ENCODE measurements at regions not wholly inside any gene's neighbourhood (a gene's known extent, or its start where the extent isn't known, plus 50 kb on each side); places are given as distances from the start of the nearest gene placed in this dataset.
A peak's percentile ranks its signal among the peaks of the same experiment; 100 is the strongest.

- in situ Hi-C loops (cut with HindIII; ENCODE audit: low pct_unique_long_range_greater_than_20kb, low sequenced_read_pairs): no loop called here
- no peak for DNase-seq (ENCODE audit: low read depth)
These were observed 55.9 kb upstream of the BMP2K start for GRCh38 chr4:78720204-78720603.

- no peak for DNase-seq (ENCODE audit: low read depth)
- in situ Hi-C loops (cut with HindIII; ENCODE audit: low pct_unique_long_range_greater_than_20kb, low sequenced_read_pairs): no loop called here
These were observed 55.0 kb upstream of the BMP2K start for GRCh38 chr4:78720994-78721677.

DNA sequence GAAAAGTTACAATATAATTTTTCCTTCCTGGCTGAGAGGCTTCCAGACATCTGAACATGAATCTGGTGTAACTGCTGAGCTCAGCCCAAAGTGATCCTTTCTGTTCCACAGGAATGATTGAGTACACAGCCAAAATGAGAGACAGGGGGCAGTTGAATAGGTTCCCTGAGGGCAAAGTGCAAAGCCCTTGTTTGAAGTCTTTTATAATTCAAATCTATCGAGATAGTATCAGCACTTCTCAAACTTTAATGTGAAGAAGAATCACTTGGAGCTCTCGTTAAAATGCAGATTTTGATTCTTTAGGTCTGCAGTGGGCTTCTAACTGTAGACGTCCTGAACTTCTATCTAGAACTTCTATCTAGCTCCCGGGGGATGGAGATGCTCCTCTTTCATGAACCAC lies 54.4 kb upstream of the BMP2K start:
- no peak for DNase-seq (ENCODE audit: low read depth)
- in situ Hi-C loops (cut with HindIII; ENCODE audit: low pct_unique_long_range_greater_than_20kb, low sequenced_read_pairs): no loop called here

DNA sequence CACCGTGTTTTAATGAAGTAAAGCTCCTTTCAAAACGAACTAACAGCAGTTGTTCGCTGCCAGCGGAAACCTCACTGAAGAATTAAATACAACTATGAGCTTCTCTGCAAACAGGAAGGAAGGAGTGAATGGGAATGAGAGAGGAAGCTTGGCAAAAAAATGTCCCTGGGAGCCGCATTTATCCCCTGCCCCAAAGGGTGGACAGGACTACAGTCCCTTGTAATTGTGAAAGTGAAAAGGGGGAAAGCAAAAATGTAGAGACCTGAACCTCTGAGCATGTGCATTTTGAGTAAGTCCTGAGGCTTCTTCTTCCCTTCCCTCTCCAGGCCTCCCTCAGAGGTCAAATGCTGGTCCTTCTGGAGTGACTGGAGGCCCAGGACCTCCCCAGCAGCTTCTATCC lies 53.8 kb upstream of the BMP2K start:
- no peak for DNase-seq (ENCODE audit: low read depth)
- in situ Hi-C loops (cut with HindIII; ENCODE audit: low pct_unique_long_range_greater_than_20kb, low sequenced_read_pairs): no loop called here

DNA sequence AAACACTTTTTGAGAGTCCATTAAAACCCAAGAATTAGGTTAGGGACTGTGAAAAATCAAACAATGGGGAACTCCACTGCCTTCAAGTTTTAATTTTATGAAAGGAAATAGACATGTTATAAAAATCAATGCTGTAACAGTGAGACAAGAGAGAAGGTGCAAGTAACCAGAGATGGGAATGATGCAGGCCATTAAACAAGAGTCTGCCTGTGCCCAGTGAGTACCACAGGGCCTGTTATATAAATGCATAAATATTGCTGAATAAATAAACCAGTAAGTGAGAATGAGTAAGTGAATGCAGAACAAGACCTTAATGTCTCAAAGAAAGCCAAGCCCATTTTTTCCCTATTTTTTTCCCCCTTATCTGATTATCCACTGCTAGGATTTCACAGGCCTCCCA lies 53.3 kb upstream of the BMP2K start:
- in situ Hi-C loops (cut with HindIII; ENCODE audit: low pct_unique_long_range_greater_than_20kb, low sequenced_read_pairs): no loop called here
- DNase-seq (ENCODE audit: low read depth): peak; percentile 5

All from Caki2 (cell line).